MM.1S (cell line): ENCODE measurements at regions not wholly inside any gene's neighbourhood (a gene's known extent, or its start where the extent isn't known, plus 50 kb on each side); places are given as distances from the start of the nearest gene placed in this dataset.

Experiments
- EZH2 ChIP-seq: fragments of 300-600 bp; sonication (generic); optimal IDR thresholded peaks from 2 replicates; pipeline ENCODE3; 2017; ENCODE audit warnings: low read depth, mild to moderate bottlenecking, antibody characterized with exemption, low read length, mixed read lengths
- EZH2phosphoT487 ChIP-seq: fragments of 300-600 bp; sonication (generic); IDR thresholded peaks from 2 replicates; pipeline ENCODE4 v1.6.1; 2018; ENCODE audit warnings: antibody characterized with exemption, low read length
- TF ChIP-seq, protein P1 (sequence below): fragments of 300-600 bp; sonication (generic); IDR thresholded peaks from 2 replicates; pipeline ENCODE4 v1.5.1; 2016; ENCODE audit warnings: antibody characterized with exemption, low read length, mixed read lengths

- TF ChIP-seq, protein P1, sequence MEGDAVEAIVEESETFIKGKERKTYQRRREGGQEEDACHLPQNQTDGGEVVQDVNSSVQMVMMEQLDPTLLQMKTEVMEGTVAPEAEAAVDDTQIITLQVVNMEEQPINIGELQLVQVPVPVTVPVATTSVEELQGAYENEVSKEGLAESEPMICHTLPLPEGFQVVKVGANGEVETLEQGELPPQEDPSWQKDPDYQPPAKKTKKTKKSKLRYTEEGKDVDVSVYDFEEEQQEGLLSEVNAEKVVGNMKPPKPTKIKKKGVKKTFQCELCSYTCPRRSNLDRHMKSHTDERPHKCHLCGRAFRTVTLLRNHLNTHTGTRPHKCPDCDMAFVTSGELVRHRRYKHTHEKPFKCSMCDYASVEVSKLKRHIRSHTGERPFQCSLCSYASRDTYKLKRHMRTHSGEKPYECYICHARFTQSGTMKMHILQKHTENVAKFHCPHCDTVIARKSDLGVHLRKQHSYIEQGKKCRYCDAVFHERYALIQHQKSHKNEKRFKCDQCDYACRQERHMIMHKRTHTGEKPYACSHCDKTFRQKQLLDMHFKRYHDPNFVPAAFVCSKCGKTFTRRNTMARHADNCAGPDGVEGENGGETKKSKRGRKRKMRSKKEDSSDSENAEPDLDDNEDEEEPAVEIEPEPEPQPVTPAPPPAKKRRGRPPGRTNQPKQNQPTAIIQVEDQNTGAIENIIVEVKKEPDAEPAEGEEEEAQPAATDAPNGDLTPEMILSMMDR, result no peak
- TF ChIP-seq EZH2, result no peak
- TF ChIP-seq EZH2phosphoT487, result no peak
Measured at GRCh38 chr6:49051281-49051680, 411.8 kb downstream of the MMUT start.
